ENCODE measurements at regions not wholly inside any gene's neighbourhood (a gene's known extent, or its start where the extent isn't known, plus 50 kb on each side); places are given as distances from the start of the nearest gene placed in this dataset.

DNA sequence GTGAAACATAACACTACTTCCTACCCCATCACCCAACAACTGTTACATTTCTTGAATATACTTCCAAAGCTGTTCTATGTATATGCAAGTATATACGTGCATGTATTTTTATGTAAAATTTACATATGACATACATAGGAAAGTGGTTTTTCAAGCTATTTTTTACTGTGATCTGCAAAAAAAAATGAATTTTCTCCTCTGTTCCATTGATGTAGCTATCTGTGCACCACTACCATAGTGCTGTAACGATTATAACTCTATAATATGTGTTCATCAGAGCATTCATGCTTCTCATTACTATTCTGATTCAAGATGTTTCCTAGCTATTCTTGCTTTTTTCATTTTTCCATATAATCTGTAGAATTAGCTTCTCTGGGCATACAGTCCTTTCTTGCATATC lies 164.0 kb downstream of the DEPDC1B start:
- WGBS (ENCODE audit: extremely low coverage, insufficient read length, low lambda C conversion rate): no CpG with 5 or more reads among the region's 2 CpGs
- H3K27ac ChIP-seq (ENCODE audit: insufficient read length, low read depth, low read length): no peak overlapping the region
- H2BK20ac ChIP-seq (ENCODE audit: low read depth, low read length, poor library complexity, severe bottlenecking): no peak overlapping the region

More for the DNA sequence above, 164.0 kb downstream of the DEPDC1B start:
- TF ChIP-seq, protein P1, sequence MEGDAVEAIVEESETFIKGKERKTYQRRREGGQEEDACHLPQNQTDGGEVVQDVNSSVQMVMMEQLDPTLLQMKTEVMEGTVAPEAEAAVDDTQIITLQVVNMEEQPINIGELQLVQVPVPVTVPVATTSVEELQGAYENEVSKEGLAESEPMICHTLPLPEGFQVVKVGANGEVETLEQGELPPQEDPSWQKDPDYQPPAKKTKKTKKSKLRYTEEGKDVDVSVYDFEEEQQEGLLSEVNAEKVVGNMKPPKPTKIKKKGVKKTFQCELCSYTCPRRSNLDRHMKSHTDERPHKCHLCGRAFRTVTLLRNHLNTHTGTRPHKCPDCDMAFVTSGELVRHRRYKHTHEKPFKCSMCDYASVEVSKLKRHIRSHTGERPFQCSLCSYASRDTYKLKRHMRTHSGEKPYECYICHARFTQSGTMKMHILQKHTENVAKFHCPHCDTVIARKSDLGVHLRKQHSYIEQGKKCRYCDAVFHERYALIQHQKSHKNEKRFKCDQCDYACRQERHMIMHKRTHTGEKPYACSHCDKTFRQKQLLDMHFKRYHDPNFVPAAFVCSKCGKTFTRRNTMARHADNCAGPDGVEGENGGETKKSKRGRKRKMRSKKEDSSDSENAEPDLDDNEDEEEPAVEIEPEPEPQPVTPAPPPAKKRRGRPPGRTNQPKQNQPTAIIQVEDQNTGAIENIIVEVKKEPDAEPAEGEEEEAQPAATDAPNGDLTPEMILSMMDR (conservative IDR thresholded peaks at IDR 0.05): no peak
- Mint-ChIP-seq H3K36me3 (ENCODE audit: insufficient read depth in 1 of 3, low read depth in 3 of 3) (peaks cover 0 to 16% (median 3%) of the 10 kb centered on the region in 3 experiments; a peak in 4 of 7 replicates), H3K27ac (no peak overlapping the region), H3K4me3 (no peak overlapping the region), H3K4me1 (peaks cover 11 to 23% of the 10 kb centered on the region in 2 experiments), H3K27me3 (ENCODE audit: low read depth) (no peaks in the 10 kb centered on the region), H3K9me3 (peaks cover 7 to 14% of the 10 kb centered on the region in 2 experiments)
- Histone ChIP-seq H3K79me2 (ENCODE audit: insufficient read depth, low read length) (no peaks in the 10 kb centered on the region), H3K4me1 (ENCODE audit: insufficient read depth, low read length) (peaks cover 2% of the 10 kb centered on the region; the same call in 1 of the 2 replicates), H2BK15ac (ENCODE audit: low read depth, low read length) (no peak overlapping the region), H2AFZ (ENCODE audit: low read length) (no peak overlapping the region), H2BK5ac (ENCODE audit: insufficient read length, low read length) (no peak overlapping the region), H3K14ac (ENCODE audit: insufficient read depth, low read length) (no peak overlapping the region), H3K18ac (ENCODE audit: insufficient read length, low read depth, low read length) (no peak overlapping the region), H3K56ac (ENCODE audit: insufficient read length, low read depth, low read length) (no peak overlapping the region), H2AK5ac (ENCODE audit: insufficient read length, low read length) (no peak overlapping the region), H3K9me3 (ENCODE audit: control insufficient read depth, low read depth, low read length) (no peaks in the 10 kb centered on the region), H3K23me2 (ENCODE audit: insufficient read length, low read depth, low read length, poor library complexity, severe bottlenecking) (no peaks in the 10 kb centered on the region), H3K27me3 (ENCODE audit: insufficient read depth, low read length) (no peaks in the 10 kb centered on the region), H4K91ac (ENCODE audit: insufficient read length, low read depth, low read length) (no peak overlapping the region), H3K23ac (ENCODE audit: insufficient read length, low read depth, low read length) (no peak overlapping the region), H2BK120ac (ENCODE audit: low read depth, low read length, poor library complexity, severe bottlenecking) (no peak overlapping the region), H4K20me1 (ENCODE audit: control insufficient read depth, insufficient read depth, insufficient read length) (no peaks in the 10 kb centered on the region), H2BK12ac (ENCODE audit: insufficient read length, low read depth, low read length) (no peak overlapping the region), H3K9ac (ENCODE audit: extremely low read depth, insufficient read length, low read length) (no peak overlapping the region), H4K5ac (ENCODE audit: insufficient read length, low read depth, low read length) (no peak overlapping the region), H3K4ac (ENCODE audit: low read depth, low read length) (no peak overlapping the region), H3K4me2 (ENCODE audit: insufficient read depth, insufficient read length, low read length) (no peak overlapping the region), H4K8ac (replicated peaks; ENCODE audit: insufficient read length, low read depth, low read length) (no peak overlapping the region), H3T11ph (ENCODE audit: low read length) (no peak overlapping the region), H3K79me1 (ENCODE audit: insufficient read depth, low read depth, low read length, poor library complexity, severe bottlenecking) (no peaks in the 10 kb centered on the region)
- no peak for DNase-seq

Measured in H9 (cell line).